HepG2 (cell line): ENCODE measurements at regions not wholly inside any gene's neighbourhood (a gene's known extent, or its start where the extent isn't known, plus 50 kb on each side); places are given as distances from the start of the nearest gene placed in this dataset.

Experiments
- ATAC-seq: fragments of 200-7000 bp; cut with Tn5 transposase; 3 replicates; pipeline ENCODE4 v1.9.1; 2020; ENCODE audit warnings: mild to moderate bottlenecking, moderate library complexity
- BruUV-seq: library from RNA; stranded (reverse); fragments of 400-500 nt; replicated peaks from 2 replicates; lab custom pipeline; 2021; lab: Mats Ljungman, UMichigan
- CTCF ChIA-PET: fragments of 300-600 bp; formaldehyde crosslinking; extraction: SDS; loops from one replicate; lab custom pipeline; 2021; ENCODE audit warnings: low total read pairs, inconsistent platforms, low intra/inter-chr PET ratio; lab: Yijun Ruan, JAX
- POLR2A ChIA-PET: fragments of 350-600 bp; sonication (Branson Sonifier 250); formaldehyde crosslinking; loops from one replicate; lab custom pipeline; 2020; ENCODE audit warnings: antibody characterized with exemption, inconsistent platforms; lab: Yijun Ruan, JAX
- DNase-seq: peaks from one replicate; pipeline ENCODE4 v3.0.0-alpha.2; 2015; ENCODE audit warnings: low spot score
- FAIRE-seq: peaks from 3 replicates; lab custom pipeline; 2011; peaks lifted over from hg19 to GRCh38; lab: Jason Lieb, UNC
- H2AFZ ChIP-seq: one replicate; pipeline ENCODE4 v1.6.1; 2011; ENCODE audit warnings: low read length, inconsistent platforms
- H3K27ac ChIP-seq: fragments of 300-600 bp; 3 replicates; pipeline ENCODE4 v1.8.0; 2011; ENCODE audit warnings: mixed run types, mild to moderate bottlenecking, mixed read lengths, low read length, inconsistent platforms; ENCODE audit not compliant: insufficient read depth; ENCODE audit errors: extremely low read length
- H3K27me3 ChIP-seq, 2 experiments: fragments of 200-600 bp in 1 of 2; 2 replicates in 1 of 2; 3 replicates in 1 of 2; pipeline versions ENCODE4 v1.6.0 to v1.8.0; 2011; ENCODE audit warnings: low read length in 2 of 2, mild to moderate bottlenecking in 2 of 2, moderate library complexity in 2 of 2, inconsistent platforms in 1 of 2; ENCODE audit not compliant: insufficient read depth in 2 of 2, control insufficient read depth in 1 of 2
- H3K36me3 ChIP-seq, 2 experiments: fragments of 200-600 bp in 1 of 2; replicated peaks in 1 of 2; 2 replicates in 1 of 2; 3 replicates in 1 of 2; pipeline versions ENCODE4 v1.5.1 to v1.8.0; 2011; ENCODE audit warnings: low read length in 2 of 2, inconsistent platforms in 1 of 2; ENCODE audit not compliant: insufficient read depth in 2 of 2, control insufficient read depth in 1 of 2
- H3K4me1 ChIP-seq: 2 replicates; pipeline ENCODE4 v1.5.1; 2012; ENCODE audit warnings: low read length, inconsistent platforms; ENCODE audit not compliant: insufficient read depth
- H3K4me2 ChIP-seq: 2 replicates; pipeline ENCODE4 v1.6.0; 2011; ENCODE audit warnings: low read depth, low read length, inconsistent platforms
- H3K4me3 ChIP-seq, 3 experiments: fragments of 200-600 bp in 1 of 3; sonication (generic), shearing (Covaris generic) in 1 of 3; replicated peaks in 1 of 3; 2 replicates each; pipeline ENCODE4 v1.5.1; 2011 to 2016; ENCODE audit warnings: low read length in 3 of 3, inconsistent platforms in 2 of 3, low read depth in 2 of 3, mild to moderate bottlenecking in 2 of 3, control low read depth in 1 of 3, mixed read lengths in 1 of 3; ENCODE audit not compliant: insufficient read depth in 1 of 3
- H3K79me2 ChIP-seq: one replicate; pipeline ENCODE4 v1.6.1; 2011; ENCODE audit warnings: low read length, inconsistent platforms; ENCODE audit not compliant: insufficient read depth
- H3K9ac ChIP-seq: 2 replicates; pipeline ENCODE4 v1.6.0; 2011; ENCODE audit warnings: mild to moderate bottlenecking, low read depth, low read length, inconsistent platforms; ENCODE audit not compliant: insufficient read depth
- H3K9me3 ChIP-seq: 2 replicates; pipeline ENCODE4 v1.5.1; 2012; ENCODE audit warnings: mild to moderate bottlenecking, low read length
- H4K20me1 ChIP-seq: 2 replicates; pipeline ENCODE4 v1.6.0; 2011; ENCODE audit warnings: inconsistent platforms, mild to moderate bottlenecking, low read length, moderate library complexity; ENCODE audit not compliant: insufficient read depth
- GABPB1 ChIP-seq: IDR thresholded peaks from 2 replicates; pipeline ENCODE4 v1.6.1; 2016; ENCODE audit warnings: mild to moderate bottlenecking, missing genetic modification reagents, moderate library complexity, missing compliant biosample characterization
- GATAD1 ChIP-seq: IDR thresholded peaks from 2 replicates; pipeline ENCODE4 v1.6.1; 2016; ENCODE audit warnings: missing genetic modification reagents, missing compliant biosample characterization
- SP5 ChIP-seq: IDR thresholded peaks from 2 replicates; pipeline ENCODE4 v1.6.1; 2016; ENCODE audit warnings: low read depth, borderline replicate concordance
- ZNF143 ChIP-seq: sonication (generic); formaldehyde crosslinking; IDR thresholded peaks from 2 replicates; pipeline ENCODE4 v1.4.0; 2020; ENCODE audit warnings: missing genetic modification reagents
- ZNF501 ChIP-seq: sonication (generic); formaldehyde crosslinking; IDR thresholded peaks from 2 replicates; pipeline ENCODE4 v1.5.1; 2020; ENCODE audit warnings: mild to moderate bottlenecking, moderate library complexity, missing genetic modification reagents
- WGBS: methylation state at CpG from one replicate; pipeline ENCODE4 v1.1.6; 2017; ENCODE audit warnings: low lambda C conversion rate; 5-methylcytosine and 5-hydroxymethylcytosine counted together
- in situ Hi-C: cut with HindIII; loops from 2 replicates; pipeline ENCODE4 v1.10.0; 2017; ENCODE audit warnings: low pct_unique_long_range_greater_than_20kb; ENCODE audit not compliant: extremely low pct_ligation_motif_present
- intact Hi-C: fragments of 100-400 bp; cut with micrococcal nuclease; formaldehyde crosslinking; loops from one replicate; pipeline ENCODE4 v1.10.0; 2022; ENCODE audit not compliant: unreplicated experiment
- TF ChIP-seq, protein P1 (sequence below): sonication (generic); formaldehyde crosslinking; IDR thresholded peaks from 2 replicates; pipeline ENCODE4 v1.8.0; 2022; ENCODE audit warnings: mild to moderate bottlenecking, missing genetic modification reagents, moderate library complexity
- TF ChIP-seq, protein P2 (sequence below): sonication (generic); formaldehyde crosslinking; IDR thresholded peaks from 2 replicates; pipeline ENCODE4 v1.4.0; 2020; ENCODE audit warnings: missing genetic modification reagents

DNA sequence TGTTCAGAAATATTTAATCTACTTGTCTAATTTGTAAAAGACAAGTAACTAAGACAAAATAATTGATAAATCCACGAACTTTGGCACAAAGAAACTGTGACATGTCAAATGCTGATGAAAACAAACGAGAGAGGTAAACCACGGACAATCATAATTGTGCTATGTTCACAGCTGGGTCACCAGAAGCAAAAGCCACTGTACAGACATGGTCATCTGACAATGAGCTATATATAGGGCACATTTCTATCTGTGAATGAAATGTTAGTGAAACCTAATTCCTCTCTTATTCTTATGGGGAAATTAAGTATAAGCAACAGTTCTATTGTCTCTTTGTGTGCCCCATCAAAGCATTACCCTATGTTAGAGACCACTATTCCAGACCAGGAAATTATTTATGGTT is 444.0 kb upstream of the TRAM1L1 start:
- H3K9me3 ChIP-seq: no peaks in the 10 kb centered on the region
- TF ChIP-seq, protein P1, sequence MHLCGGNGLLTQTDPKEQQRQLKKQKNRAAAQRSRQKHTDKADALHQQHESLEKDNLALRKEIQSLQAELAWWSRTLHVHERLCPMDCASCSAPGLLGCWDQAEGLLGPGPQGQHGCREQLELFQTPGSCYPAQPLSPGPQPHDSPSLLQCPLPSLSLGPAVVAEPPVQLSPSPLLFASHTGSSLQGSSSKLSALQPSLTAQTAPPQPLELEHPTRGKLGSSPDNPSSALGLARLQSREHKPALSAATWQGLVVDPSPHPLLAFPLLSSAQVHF (CRISPR knock-in tag): no peak
- TF ChIP-seq GATAD1 (CRISPR knock-in tag) (no peak), SP5 (no peak), ZNF501 (CRISPR knock-in tag) (no peak)
- TF ChIP-seq, protein P2, sequence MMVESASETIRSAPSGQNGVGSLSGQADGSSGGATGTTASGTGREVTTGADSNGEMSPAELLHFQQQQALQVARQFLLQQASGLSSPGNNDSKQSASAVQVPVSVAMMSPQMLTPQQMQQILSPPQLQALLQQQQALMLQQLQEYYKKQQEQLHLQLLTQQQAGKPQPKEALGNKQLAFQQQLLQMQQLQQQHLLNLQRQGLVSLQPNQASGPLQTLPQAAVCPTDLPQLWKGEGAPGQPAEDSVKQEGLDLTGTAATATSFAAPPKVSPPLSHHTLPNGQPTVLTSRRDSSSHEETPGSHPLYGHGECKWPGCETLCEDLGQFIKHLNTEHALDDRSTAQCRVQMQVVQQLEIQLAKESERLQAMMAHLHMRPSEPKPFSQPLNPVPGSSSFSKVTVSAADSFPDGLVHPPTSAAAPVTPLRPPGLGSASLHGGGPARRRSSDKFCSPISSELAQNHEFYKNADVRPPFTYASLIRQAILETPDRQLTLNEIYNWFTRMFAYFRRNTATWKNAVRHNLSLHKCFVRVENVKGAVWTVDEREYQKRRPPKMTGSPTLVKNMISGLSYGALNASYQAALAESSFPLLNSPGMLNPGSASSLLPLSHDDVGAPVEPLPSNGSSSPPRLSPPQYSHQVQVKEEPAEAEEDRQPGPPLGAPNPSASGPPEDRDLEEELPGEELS (CRISPR knock-in tag): no peak
- TF ChIP-seq, all 625 proteins: peak for 0
- ChIA-PET POLR2A (no interaction called here), CTCF (no interaction called here)
- H3K79me2 ChIP-seq: no peaks in the 10 kb centered on the region
- no peak overlapping the region for H3K4me2 ChIP-seq
- DNase-seq (no peak), ATAC-seq (no peak), FAIRE-seq (no peak)
- H4K20me1 ChIP-seq: no peaks in the 10 kb centered on the region
- H3K4me1 ChIP-seq: no peaks in the 10 kb centered on the region
- intact Hi-C loops (no loop called here), in situ Hi-C loops (no loop called here)
- no TSS peak for BruUV-seq
- H3K27ac ChIP-seq: no peak overlapping the region
- no peak overlapping the region for H3K9ac ChIP-seq
- H3K4me3 ChIP-seq: no peak overlapping the region
- no peak overlapping the region for H2AFZ ChIP-seq
- no peaks in the 10 kb centered on the region for H3K36me3 ChIP-seq
- no peaks in the 10 kb centered on the region for H3K27me3 ChIP-seq
- under 1% methylated on average over 3 of the region's 3 CpGs for WGBS

DNA sequence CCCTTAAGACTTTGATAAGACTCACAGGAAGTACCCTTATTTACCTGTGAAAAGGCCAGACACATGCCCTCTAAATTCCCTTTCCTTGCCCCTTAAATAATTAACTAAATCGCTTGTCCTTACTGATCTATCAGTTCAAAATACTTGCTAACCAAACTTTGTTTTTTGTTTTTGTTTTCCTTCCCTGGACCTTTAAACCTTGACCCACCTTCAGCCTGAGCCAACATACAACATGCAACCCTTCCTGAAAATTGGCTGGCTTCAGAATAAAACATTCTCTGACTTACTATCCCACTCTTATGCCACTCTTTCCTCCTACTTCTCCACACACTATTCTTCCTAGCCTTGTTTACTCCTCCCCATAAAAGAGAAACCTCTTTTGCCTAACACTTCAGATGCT is 448.1 kb upstream of the TRAM1L1 start:
- ChIA-PET POLR2A (no interaction called here), CTCF (no interaction called here)
- Histone ChIP-seq H3K4me2 (no peak overlapping the region), H2AFZ (no peak overlapping the region), H3K79me2 (no peaks in the 10 kb centered on the region), H3K9me3 (no peaks in the 10 kb centered on the region), H3K36me3 (no peaks in the 10 kb centered on the region), H3K4me3 (no peak overlapping the region), H3K27me3 (no peaks in the 10 kb centered on the region), H4K20me1 (no peaks in the 10 kb centered on the region), H3K9ac (no peak overlapping the region), H3K4me1 (no peaks in the 10 kb centered on the region), H3K27ac (no peak overlapping the region)
- TF ChIP-seq GABPB1 (CRISPR knock-in tag) (no peak), ZNF143 (CRISPR knock-in tag) (no peak)
- DNase-seq: no peak
- intact Hi-C loops (no loop called here), in situ Hi-C loops (no loop called here)
- no peak for FAIRE-seq
- ATAC-seq: no peak
- BruUV-seq: no TSS peak
- WGBS: 0% methylated on average over 1 of the region's 1 CpG
